Glomerular visceral epithelial cell (primary cell): ENCODE measurements at regions not wholly inside any gene's neighbourhood (a gene's known extent, or its start where the extent isn't known, plus 50 kb on each side); places are given as distances from the start of the nearest gene placed in this dataset.

Source experiments
- DNase-seq: peaks from one replicate; pipeline ENCODE4 v3.0.0-alpha.2; 2016; ENCODE audit errors: extremely low spot score

DNA sequence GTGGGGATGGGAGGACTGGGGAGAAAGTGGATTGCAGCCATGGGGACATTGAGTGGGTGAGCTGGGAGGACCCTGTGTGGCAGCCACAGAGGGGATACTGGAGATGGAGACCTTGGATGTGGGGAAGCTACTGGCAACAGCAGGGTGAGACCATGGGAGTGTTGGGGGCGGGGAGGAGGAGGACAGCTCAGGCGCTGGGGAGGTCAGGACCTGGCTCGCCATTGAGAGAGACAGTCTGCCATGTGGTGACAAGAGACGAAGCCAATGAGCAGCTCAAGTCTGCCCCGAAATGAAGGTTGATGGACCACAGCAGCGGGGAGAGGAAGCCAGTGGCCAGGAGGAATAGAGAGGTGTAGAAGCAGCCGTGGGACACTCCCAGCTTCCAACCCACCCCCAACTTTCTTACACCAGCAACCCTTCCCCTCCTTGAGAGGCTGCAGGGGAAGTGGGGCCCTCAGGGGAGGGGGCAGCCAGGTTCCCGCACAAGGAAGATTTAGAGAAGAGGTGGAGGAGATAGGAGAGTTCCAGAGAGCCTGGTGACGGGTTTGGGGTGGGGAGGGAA is 118.1 kb downstream of the ASB7 start:
- no peak for DNase-seq

DNA sequence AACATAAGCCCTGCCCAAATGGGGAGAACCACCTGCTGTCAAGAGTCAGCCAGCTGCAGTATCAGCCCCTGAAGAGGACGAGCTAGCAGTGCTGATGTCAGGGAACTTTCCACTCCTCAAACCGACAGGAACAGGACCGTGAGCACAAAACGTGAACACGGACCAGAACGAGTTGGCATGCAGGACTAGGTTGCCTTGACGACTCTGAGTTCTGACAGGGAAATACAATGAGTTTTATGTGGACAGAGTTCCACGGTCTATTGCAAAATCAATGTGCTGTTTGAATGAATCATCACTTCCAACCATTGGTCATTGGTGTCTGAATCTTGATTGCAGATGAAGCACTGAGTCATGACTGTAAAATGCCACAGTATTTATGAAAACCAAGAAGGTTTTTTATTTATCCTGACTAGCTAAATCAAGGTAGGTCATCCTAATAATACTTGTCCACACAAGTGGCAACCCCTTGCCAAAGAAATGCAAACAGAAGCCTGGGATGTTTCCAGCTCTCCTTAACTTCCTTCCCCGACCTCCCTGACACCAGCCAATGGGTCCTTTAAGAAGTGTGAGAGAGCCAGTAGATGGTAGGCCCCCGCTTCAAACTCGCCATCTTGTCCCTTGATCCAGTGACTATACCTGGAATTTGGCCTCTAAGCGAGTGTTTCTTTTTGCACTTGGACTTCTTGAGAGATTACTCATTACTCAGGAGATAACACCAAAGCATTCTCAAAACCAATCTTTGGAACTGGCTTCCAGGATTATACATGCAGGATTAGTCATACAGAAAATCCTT is 119.6 kb downstream of the ASB7 start:
- DNase-seq, result peak; percentile 98

DNA sequence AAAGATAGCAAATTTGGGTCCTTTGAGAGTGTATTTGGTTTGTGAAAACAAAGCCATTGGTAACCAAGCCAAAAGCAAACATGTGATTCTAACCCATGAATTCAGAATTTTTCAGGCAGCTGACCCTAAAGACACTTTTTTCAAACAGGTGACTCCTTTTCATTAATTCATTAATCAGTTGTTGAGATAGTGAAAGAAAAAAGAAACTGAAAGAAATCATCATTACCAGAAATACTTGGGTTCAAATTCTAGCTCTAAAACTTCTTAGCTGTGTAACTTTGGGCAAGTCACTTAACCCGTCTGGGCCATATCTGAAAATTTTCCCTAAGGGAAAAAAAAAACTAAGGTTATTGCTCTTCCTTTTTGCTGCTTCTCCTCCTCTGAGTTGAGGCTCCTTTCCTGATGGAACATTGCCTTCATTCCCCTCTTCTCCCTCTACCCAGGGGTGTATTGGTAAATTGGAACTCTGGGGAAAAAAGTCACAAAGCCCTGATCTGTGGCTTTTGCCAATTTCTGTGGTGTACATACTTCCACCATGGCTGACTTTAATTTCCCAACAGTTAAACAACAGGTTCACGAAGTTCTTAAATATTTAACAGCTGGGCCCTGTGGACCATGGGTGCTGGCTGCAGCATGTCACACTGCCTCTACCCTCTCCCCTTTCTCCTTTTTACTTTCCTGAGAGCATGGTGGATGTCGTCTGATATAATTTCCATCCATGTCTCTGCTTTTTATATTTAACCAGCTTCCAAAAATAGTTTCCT is 120.3 kb downstream of the ASB7 start:
- DNase-seq, result no peak

DNA sequence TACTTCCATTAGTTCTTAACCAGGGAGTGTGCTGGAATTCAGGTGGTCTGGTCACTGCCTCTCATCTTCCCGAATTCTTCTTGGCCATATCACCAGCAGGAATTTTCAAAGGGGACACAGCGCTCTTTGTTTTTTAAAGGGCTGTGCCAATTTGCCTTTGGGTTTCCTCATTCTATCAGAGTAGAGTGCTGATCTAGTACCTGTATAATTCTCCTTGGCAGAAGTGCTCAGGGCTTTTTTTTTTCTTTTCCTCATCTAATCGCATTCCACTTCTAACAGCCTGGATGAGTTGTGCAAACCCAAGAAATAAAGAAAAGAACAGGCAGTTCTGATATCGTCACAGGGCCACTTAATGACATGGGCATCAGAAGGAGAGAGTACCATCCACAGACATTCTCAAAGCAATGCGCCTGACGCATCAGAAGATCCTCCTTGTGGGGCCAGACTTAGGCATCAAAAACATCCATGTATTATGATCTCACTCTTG is 121.0 kb downstream of the ASB7 start:
- DNase-seq, result no peak

DNA sequence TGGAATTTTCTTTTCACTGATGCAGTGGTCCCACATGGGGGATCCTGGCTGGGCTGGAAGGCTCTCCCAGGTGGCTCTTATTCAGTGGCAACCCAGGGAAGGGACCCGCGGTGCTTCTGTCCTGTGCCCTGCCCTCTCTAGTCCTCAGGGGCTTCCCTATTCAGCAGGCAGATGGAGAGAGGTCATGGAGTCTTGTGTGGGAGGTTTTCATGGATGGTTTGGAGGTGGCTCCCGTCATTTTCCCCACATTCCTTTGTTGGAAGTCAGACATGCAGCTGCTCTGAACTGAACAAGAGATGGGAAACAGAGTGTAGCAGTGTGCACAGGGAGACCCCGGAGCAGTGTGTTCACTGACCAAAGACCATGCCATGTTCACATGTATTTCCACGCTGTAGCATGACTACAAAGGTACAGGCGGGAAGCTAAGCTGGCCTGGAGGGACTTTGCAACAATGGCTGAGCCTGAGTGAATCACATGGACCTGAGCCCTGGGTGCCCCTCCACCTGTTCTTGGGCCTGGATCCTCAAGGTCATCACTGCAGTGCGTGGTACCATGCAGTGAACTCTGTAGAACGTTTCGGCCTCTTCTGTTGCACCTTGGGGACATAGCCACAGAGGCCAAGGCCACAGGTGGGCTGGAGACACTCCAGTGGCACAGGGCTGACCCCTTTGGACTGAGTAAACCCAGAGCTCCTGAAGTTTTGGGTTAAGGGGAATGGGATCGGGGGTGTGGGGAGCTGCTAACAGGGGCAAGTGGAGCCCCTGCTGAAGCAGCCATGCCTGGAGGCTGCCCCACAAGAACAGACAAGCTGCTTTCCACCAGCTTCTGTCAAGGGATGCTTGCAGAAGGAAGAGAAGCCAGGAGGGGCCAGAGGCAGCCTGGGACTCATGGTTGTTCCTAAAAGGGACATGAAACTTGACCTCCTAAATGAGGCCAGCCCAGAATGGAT is 123.0 kb downstream of the ASB7 start:
- peak; percentile 71 for DNase-seq

DNA sequence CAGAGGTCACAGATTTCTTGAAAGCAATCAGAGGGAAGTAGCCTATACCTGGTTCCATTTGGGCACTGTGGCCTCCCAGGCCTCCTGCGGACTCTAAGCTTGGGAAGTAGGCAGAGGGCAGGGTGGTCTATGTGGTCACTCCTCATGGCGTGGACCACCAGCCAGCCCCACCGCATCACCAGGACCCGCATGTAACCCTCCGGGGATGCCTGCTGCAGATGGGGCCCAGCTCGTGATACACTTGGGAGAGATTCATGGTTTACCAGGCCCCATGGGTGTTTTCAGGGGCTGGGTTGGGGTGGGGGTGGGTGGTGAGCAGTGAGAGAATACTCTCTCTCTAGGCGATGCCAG is 123.7 kb downstream of the ASB7 start:
- DNase-seq, result no peak

DNA sequence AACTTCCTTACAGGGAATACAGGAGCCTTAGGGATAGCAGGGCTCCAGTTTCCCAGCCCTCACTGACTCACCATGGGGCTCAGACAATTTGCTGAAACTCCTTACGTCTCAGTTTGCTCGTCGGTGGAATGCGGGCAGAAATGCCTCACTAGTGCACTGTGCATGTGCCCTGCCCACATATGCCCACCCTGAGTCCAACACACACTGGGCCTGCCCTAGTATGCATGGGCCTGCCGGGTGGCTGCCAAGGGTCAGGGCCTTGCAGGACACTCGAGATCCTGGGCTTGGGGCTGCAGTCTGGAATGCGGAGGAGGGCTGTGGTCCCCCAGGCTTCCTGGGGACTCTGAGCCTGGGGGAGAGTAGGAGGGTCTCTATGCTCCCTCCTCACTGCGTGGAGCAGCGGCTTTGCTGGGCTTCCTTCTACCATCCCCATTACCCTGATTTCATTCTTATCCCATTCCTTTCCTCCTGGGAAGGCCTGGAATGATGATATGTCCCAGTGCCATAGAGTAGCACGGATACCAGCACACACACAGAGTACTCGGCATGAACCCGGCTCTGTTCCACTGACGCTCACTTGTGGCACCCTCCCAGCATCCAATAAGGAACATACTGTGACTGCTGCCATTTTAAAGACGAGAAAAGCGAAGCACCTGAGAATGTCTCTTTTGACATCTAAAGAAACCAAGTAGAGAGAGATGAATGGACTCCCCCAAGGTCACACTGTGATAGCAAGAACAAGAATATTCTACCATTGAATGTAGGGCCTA is 124.2 kb downstream of the ASB7 start:
- DNase-seq, result peak; percentile 55

DNA sequence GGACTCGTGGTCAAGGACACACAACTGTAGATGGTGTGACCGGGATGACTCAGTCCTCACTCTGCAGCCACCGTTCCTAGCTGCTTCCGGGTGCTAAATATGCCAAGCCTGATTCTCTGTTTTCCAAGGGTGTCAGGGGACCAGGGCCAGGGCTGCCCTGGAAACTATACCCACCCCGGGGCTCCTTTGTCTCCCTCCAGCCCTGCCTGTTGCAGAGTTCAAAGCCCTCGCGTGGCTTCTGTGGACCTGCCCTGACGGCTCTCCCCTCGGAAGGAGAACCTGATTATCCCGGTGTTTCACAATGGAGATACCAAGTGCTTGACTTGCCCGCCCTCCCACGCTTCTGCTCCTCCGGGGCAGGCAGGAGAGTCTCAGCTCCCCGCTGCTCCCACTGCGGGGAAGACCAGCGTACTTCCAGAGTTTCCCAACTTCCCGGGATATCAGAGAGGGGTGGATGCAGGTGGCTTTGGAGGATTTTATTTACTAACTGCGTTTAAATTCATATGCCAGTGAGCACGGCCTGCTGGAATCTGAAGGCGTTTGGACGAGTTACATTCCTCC is 125.0 kb downstream of the ASB7 start:
- DNase-seq, result no peak

DNA sequence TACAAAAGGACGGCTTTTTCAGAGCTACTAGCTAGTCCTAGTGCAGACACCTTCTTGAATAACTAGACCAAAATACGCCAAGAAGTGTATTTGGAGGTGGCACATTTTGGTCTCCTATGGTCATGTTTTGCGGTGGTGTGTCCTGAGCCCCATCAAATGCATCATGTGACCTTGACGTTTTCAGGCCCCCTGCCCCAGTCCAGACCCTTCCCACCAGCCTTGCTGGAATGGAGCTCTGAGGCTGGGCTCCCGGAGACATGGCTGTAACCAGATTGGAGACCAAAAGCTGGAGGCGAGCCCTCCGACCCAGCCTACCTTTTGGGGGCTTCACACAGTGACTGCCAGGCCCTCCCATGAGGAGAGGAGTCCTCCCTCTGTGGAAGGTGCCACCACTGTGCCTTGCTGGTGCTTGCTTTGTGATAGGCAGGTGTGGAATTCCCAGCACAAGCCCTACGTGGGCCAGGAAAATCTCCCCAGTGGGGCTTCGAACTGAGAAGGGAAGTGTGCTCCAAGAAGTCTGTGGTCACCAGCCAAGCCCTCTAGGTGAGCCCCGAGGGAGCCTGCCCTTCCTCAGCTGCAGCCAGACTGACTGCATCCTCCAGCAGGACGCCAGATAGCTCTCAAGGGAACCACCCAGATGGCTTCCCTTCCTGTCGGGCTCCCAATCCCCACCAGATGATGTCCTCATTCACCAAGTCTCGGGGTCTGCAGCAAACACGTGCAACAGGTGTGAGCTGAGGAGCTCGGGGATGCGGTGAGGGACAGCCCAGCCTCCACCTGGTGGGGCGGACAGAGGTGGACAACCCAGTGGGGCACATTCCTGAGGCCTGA is 126.2 kb downstream of the ASB7 start:
- DNase-seq, result no peak

DNA sequence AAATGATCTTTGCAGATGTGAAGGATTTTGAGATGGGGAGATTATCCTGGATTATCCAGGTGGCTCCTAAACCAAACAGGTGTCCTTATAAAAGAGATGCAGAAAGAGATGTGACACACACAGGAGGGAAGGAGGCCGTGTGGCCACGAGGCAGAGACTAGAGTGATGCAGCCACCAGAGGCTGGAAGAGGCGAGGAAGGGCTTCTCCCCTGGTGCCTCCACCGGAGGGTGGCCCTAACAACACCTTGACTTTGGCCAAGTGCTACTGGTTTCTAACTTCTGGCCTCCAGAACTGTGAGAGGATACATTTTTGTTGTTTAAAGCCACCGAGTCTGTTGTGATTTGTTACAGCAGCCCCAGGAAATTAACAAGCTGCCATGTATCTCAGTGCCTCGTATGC is 127.1 kb downstream of the ASB7 start:
- DNase-seq, result no peak

DNA sequence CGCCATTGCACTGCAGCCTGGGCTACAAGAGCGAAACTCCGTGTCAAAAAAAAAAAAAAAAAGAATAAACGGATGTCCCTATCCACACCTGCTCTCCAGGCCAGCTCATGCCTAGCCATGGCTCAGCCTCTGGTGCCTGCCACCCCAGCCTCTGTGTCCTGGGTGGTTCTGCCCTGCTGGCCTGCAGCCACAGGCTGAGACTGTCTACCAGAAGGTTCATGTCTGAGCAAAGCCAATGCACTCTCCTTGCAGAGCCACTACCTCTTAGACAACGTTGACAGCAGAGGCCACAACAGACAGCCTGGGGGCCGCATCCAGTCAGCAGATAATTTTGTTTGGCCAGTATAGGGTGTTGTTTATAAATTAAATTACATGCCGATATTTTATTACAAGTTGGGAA is 127.7 kb downstream of the ASB7 start:
- no peak for DNase-seq

DNA sequence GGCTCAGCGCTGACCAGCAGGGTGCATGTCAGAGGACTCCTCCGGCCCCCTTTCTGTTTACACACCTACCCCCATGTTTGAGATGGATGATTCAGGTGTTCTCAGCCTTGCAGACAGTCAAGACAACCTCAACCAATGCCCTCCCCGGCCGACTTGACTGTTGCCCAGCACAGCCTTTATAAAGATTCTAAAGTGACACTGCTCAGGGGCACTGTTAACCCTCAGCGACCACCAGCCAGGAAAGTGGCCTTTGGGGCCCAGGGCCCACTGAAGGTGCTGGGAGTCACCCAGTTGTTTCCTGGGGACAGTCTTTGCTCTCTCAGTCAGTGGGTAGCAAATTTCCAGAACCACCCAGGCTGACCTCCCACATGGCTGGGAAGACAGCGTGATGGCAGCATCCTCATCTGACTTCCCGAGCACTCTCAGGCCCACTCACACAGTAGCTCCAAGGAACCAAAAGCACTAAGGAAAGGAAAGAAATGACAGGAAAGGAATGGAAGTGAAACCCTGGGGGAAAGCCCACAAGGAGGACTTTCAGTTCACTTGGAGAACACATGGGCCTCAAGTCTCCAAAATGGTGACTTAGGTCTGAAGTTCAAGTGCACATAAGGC is 128.4 kb downstream of the ASB7 start:
- DNase-seq, result no peak

DNA sequence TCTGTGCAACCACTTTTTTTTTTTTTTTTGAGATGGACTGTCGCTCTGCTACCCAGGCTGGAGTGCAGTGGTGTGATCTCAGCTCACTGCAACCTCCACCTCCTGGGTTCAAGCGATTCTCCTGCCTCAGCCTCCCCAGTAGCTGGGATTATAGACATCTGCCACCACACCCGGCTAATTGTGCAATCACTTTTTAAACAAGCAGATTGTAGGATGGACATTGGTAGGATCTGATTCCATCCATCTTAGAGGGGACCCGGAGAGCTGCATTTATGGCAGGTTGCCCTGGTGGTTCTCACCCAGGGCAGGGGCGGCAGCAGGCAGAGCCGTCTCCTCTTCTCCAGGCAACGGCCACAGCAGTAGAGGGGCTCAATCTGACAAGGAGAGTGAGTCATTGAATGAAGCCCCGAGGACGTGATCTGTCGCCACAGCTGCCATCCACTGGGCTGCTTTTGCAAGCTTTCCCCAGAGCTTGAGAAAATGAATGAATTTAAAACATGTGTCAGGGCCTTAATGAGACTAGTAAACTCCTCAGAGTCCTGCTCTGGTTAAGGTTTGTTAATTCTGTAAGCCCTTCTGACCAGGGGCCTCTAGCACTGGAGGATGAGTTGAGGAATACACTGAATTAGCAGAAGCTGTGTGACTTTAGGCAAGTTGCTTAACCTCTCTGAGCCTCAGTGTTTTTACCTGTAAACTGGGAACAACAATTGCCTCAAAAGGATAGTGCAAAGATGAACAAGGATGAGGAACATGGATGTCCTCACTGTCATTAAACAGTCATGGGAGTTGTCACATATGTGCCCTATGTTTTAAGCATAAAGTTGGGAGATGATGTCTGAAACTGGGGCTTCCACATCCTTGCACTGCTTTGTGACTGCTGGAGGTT is 129.1 kb downstream of the ASB7 start:
- no peak for DNase-seq

DNA sequence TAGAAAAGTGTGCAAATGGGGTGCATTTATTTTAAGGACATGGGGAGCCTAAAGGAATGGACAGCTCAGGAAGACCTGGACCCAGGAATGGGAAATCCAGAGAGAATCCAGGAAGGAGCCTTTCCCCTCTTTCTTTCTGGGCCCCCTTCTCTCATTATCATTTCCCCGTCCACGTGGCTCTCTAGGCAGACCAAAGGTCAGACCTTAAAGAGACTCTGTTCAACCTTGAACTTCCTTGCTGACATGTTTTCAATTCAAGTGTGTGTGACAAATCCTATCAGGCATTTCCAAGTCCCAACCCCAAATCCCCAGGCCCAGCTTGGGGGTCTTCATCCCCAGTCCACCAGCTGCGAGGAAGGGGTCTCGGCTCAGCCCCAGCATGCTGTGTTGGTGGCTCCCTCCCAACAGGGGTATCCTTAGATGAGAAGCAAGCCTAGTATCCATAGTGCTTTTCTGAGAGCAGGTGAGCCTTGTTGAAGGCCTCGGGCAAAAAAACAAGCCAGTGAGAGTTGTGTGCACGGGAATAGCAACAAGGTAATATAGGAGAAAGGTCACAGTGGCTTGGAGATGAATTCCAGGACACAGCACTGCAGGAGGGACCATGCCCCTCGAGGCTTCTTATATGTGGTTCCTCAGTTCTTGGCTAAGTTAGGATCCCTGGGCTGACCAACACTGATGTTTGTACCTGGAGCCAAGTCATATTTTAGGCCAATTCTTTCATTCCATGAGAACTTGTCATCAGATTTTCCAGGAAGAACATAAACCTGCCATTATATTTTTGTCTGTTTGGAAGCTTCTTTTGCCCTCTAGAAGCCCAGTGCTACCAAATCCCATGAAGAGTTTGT is 130.0 kb downstream of the ASB7 start:
- no peak for DNase-seq

DNA sequence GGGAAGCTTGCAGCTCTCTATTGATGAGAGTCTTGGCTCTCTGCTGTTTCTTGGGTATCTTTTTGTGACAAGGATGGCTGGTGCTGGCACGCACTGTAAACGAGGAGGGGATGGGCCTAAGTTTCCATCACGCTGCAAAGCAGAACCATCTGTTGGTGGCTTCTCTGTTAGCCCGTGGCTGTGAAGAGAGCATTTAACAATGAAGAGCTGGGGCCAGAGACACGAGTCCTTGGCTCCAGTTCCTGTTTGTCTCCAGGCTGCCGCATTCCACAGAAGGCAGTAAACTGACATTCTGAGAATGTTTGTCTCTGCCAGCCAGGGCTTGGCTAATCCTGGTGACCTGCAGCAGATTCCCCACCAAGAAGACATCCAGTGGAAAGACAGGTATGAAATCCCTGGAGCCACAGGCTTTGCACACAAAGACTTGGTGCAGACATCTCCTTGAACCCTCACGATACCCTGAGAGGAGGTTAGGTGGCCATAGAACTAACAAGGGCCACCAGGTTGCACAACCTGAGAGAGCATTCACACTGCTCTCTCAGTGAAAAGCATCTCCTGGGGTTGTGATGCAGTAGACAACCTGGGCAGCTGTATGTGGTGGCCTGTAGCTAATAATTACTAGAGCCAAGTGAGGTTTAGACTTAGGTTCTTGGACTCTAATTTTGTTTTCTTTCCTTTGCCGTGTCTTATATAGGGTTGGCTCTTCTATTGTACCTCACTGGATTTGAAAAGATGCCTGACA is 130.9 kb downstream of the ASB7 start:
- peak; percentile 34 for DNase-seq

DNA sequence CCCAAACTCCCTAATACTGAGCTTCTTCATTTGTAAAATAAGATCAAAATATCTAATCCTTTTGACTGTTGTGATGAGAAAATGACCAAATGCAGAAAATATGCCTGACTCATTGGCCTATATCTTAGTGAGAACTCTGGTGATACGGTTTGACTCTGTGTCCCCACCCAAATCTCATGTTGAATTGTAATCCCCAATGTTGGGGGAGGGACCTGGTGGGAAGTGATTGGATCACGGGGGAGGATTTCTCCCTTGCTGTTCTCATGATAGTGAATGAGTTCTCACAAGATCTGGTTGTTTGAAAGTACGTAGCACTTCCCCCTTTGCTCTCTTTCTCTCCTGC is 131.4 kb downstream of the ASB7 start:
- peak; percentile 43 for DNase-seq

DNA sequence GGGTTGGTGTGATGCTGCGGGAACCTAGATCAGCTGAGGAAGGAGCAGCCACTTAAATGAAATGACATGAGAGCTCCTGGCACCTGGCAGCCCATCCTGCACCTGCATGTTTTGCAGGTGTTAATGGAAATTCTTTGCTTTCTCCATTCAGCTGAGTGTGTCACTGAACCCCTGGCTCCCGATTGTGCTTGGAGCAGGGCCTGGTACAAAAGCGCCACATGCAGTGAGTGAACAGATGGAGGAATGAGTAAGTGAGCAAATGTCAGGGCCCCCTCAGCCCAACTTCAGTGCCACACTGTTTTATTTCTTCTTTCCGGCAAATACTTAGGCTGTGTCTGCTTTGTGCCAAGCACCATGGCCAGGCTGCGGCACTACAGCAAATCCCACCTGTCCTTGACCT is 132.2 kb downstream of the ASB7 start:
- no peak for DNase-seq
